Head of caudate nucleus (tissue), 42 donors: ENCODE measurements at regions not wholly inside any gene's neighbourhood (a gene's known extent, or its start where the extent isn't known, plus 50 kb on each side); places are given as distances from the start of the nearest gene placed in this dataset.
"Not testable (repeated sequence)": the region's sequence is repeated elsewhere in the genome, so short reads cannot be mapped to it uniquely, and the experiment has no call there.

Experiments used
- DNase-seq, 42 donors: peaks; one replicate each; pipeline versions ENCODE4 v3.0.0 to v3.0.0-alpha.2; 2020 to 2021; ENCODE audit warnings: mixed read lengths in 7 of 42
- intact Hi-C: fragments of 100-400 bp; cut with DNase I; formaldehyde crosslinking; loops from one replicate; pipeline ENCODE4 v1.15.0; 2022

- DNase-seq = no peak
- intact Hi-C loops = no loop called here
Measured at GRCh38 chr1:157348538-157349480, 203.5 kb downstream of the FCRL5 start.

GRCh38 chr1:157347506-157347905, 204.8 kb downstream of the FCRL5 start:
- DNase-seq = no peak
- intact Hi-C loops = no loop called here

- intact Hi-C loops, DNase-seq: not testable (repeated sequence)
Measured at GRCh38 chr1:157337785-157338184, 199.6 kb upstream of the ETV3 start.

GRCh38 chr1:157335056-157335455, 196.9 kb upstream of the ETV3 start:
- intact Hi-C loops = no loop called here
- no peak for DNase-seq

GRCh38 chr1:157334041-157334440, 195.8 kb upstream of the ETV3 start:
- no peak for DNase-seq
- intact Hi-C loops = no loop called here

- DNase-seq, intact Hi-C loops: not testable (repeated sequence)
Measured at GRCh38 chr1:157330177-157330576, 192.0 kb upstream of the ETV3 start.

GRCh38 chr1:157328120-157328519, 189.9 kb upstream of the ETV3 start:
- not testable (repeated sequence) for DNase-seq

GRCh38 chr1:157326173-157326859, 188.1 kb upstream of the ETV3 start:
- intact Hi-C loops = no loop called here

More at GRCh38 chr1:157328120-157328519, 189.9 kb upstream of the ETV3 start:
- intact Hi-C loops = not testable (repeated sequence)

GRCh38 chr1:157325220-157325619, 187.0 kb upstream of the ETV3 start:
- DNase-seq = no peak
- intact Hi-C loops = no loop called here

More at GRCh38 chr1:157326173-157326859, 188.1 kb upstream of the ETV3 start:
- DNase-seq = no peak

GRCh38 chr1:157321972-157322371, 183.8 kb upstream of the ETV3 start:
- DNase-seq, intact Hi-C loops: not testable (repeated sequence)

- intact Hi-C loops = no loop called here
- DNase-seq = no peak
Measured at GRCh38 chr1:157319567-157319966, 181.4 kb upstream of the ETV3 start.

GRCh38 chr1:157317229-157317628, 179.0 kb upstream of the ETV3 start:
- DNase-seq, intact Hi-C loops: not testable (repeated sequence)

GRCh38 chr1:157315544-157315943, 177.3 kb upstream of the ETV3 start:
- no peak for DNase-seq
- intact Hi-C loops = no loop called here

GRCh38 chr1:157314408-157314807, 176.2 kb upstream of the ETV3 start:
- intact Hi-C loops = no loop called here

GRCh38 chr1:157313240-157313807, 175.1 kb upstream of the ETV3 start:
- intact Hi-C loops = no loop called here
- no peak for DNase-seq

More at GRCh38 chr1:157314408-157314807, 176.2 kb upstream of the ETV3 start:
- DNase-seq = no peak

- intact Hi-C loops = no loop called here
- DNase-seq = no peak
Measured at GRCh38 chr1:157312082-157312812, 174.1 kb upstream of the ETV3 start.

- intact Hi-C loops = no loop called here
- DNase-seq = no peak
Measured at GRCh38 chr1:157311730-157312081, 173.5 kb upstream of the ETV3 start.

GRCh38 chr1:157310805-157311729, 172.9 kb upstream of the ETV3 start:
- intact Hi-C loops, DNase-seq: not testable (repeated sequence)
